A549 (cell line): ENCODE measurements at regions not wholly inside any gene's neighbourhood (a gene's known extent, or its start where the extent isn't known, plus 50 kb on each side); places are given as distances from the start of the nearest gene placed in this dataset.

Experiments used
- CBX2 ChIP-seq: fragments of 200-600 bp; sonication (generic); IDR thresholded peaks from 2 replicates; pipeline ENCODE4 v1.6.1; 2016; ENCODE audit warnings: low read depth, mild to moderate bottlenecking, borderline replicate concordance
- CHD2 ChIP-seq: fragments of 150-350 bp; IDR thresholded peaks from 2 replicates; pipeline ENCODE4 v1.6.1; 2014; ENCODE audit warnings: low read length; ENCODE audit not compliant: partially characterized antibody
- CTCF ChIP-seq: fragments of >200 bp; sonication (Bioruptor Twin); formaldehyde crosslinking; IDR thresholded peaks from 3 replicates; pipeline ENCODE4 v1.5.1; 2016
- ESRRA ChIP-seq: fragments of 150-350 bp; IDR thresholded peaks from 2 replicates; pipeline ENCODE4 v1.6.1; 2014; ENCODE audit warnings: mild to moderate bottlenecking, low read length, borderline replicate concordance
- HDAC2 ChIP-seq: fragments of 200-600 bp; sonication (generic); IDR thresholded peaks from 2 replicates; pipeline ENCODE4 v1.6.1; 2016
- JUNB ChIP-seq: fragments of >200 bp; sonication (Bioruptor Twin); formaldehyde crosslinking; IDR thresholded peaks from 2 replicates; pipeline ENCODE4 v1.6.1; 2016
- MAFK ChIP-seq: fragments of 450-650 bp; IDR thresholded peaks from 2 replicates; pipeline ENCODE4 v1.6.1; 2014; ENCODE audit not compliant: partially characterized antibody
- POLR2A ChIP-seq: IDR thresholded peaks from 2 replicates; pipeline ENCODE4 v1.6.1; 2012; ENCODE audit warnings: mild to moderate bottlenecking, low read length
- RFX5 ChIP-seq: fragments of 450-650 bp; IDR thresholded peaks from 2 replicates; pipeline ENCODE4 v1.7.1; 2014; ENCODE audit warnings: antibody characterized with exemption, mild to moderate bottlenecking, moderate library complexity
- TF ChIP-seq, protein P1 (sequence below): fragments of 250-450 bp; sonication (Bioruptor Pico); IDR thresholded peaks from 2 replicates; pipeline ENCODE4 v1.5.0; 2021; ENCODE audit warnings: mild to moderate bottlenecking, moderate library complexity, borderline replicate concordance
- TF ChIP-seq, protein P2 (sequence below): fragments of 450-650 bp; IDR thresholded peaks from 2 replicates; pipeline ENCODE4 v1.6.1; 2014; ENCODE audit warnings: antibody characterized with exemption

DNA sequence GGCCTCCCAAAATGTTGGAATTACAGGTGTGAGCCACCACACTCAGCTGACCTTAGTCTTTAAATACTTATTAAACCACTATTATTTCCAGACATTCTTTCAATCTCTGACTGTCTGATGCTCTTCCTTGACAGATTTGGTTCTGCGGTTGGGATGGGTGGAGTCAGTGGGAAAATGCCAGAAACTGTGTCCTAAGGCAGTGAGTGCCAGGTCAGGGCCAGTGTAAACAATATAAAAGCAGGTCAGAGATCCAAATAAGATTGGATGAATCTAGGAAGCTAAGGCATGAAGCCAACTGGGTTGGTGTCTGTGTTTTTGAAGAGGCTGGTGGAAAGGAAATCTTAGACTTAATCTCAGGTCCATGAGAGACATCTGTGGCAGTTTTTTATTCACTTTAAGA, 74.7 kb downstream of the KLF5 start:
- TF ChIP-seq CTCF (no peak), HDAC2 (no peak), CBX2 (no peak), JUNB (no peak), ESRRA (no peak), POLR2A (no peak), MAFK (no peak), RFX5 (no peak), CHD2 (no peak)
- TF ChIP-seq, protein P1, sequence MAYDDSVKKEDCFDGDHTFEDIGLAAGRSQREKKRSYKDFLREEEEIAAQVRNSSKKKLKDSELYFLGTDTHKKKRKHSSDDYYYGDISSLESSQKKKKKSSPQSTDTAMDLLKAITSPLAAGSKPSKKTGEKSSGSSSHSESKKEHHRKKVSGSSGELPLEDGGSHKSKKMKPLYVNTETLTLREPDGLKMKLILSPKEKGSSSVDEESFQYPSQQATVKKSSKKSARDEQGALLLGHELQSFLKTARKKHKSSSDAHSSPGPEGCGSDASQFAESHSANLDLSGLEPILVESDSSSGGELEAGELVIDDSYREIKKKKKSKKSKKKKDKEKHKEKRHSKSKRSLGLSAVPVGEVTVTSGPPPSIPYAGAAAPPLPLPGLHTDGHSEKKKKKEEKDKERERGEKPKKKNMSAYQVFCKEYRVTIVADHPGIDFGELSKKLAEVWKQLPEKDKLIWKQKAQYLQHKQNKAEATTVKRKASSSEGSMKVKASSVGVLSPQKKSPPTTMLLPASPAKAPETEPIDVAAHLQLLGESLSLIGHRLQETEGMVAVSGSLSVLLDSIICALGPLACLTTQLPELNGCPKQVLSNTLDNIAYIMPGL (CRISPR knock-in tag), result no peak
- TF ChIP-seq, protein P2, sequence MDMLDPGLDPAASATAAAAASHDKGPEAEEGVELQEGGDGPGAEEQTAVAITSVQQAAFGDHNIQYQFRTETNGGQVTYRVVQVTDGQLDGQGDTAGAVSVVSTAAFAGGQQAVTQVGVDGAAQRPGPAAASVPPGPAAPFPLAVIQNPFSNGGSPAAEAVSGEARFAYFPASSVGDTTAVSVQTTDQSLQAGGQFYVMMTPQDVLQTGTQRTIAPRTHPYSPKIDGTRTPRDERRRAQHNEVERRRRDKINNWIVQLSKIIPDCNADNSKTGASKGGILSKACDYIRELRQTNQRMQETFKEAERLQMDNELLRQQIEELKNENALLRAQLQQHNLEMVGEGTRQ, result no peak
